A549 (cell line): ENCODE measurements at regions not wholly inside any gene's neighbourhood (a gene's known extent, or its start where the extent isn't known, plus 50 kb on each side); places are given as distances from the start of the nearest gene placed in this dataset.

ENCODE experiments used
- ATAC-seq, 2 experiments: fragments of 200-7000 bp in 1 of 2; fragments of >200 bp in 1 of 2; cut with Nextera tagmentation in 1 of 2; cut with Tn5 transposase in 1 of 2; 3 replicates each; pipeline versions ENCODE4 v1.8.0 to v1.9.1; 2018 to 2020; ENCODE audit warnings: mild to moderate bottlenecking in 1 of 2, moderate library complexity in 1 of 2
- CTCF ChIA-PET: fragments of 300-600 bp; sonication (Branson Sonifier 250); formaldehyde crosslinking; extraction: SDS; loops from one replicate; lab custom pipeline; 2021; ENCODE audit warnings: antibody characterized with exemption, inconsistent platforms; lab: Yijun Ruan, JAX
- POLR2A ChIA-PET: fragments of 350-600 bp; formaldehyde crosslinking; extraction: SDS; loops from one replicate; lab custom pipeline; 2021; ENCODE audit warnings: antibody characterized with exemption, inconsistent platforms; lab: Yijun Ruan, JAX
- DNase-seq, 2 experiments: peaks; one replicate each; pipeline versions ENCODE4 v3.0.0 to v3.0.0-alpha.2; 2011 to 2016; ENCODE audit warnings: low read depth in 1 of 2, low spot score in 1 of 2
- FAIRE-seq: peaks from 2 replicates; lab custom pipeline; 2011; peaks lifted over from hg19 to GRCh38; lab: Jason Lieb, UNC
- H3K27ac ChIP-seq, 2 experiments: fragments of >200 bp; sonication (Bioruptor Twin); formaldehyde crosslinking; 3 replicates each; pipeline ENCODE4 v1.5.1; 2016 to 2017
- H3K4me1 ChIP-seq: fragments of >200 bp; sonication (Bioruptor Twin); formaldehyde crosslinking; 3 replicates; pipeline ENCODE4 v1.6.1; 2016
- H3K4me2 ChIP-seq: fragments of >200 bp; sonication (Bioruptor Twin); formaldehyde crosslinking; 3 replicates; pipeline ENCODE4 v1.6.1; 2016
- H3K4me3 ChIP-seq: fragments of >200 bp; sonication (Bioruptor Twin); formaldehyde crosslinking; 3 replicates; pipeline ENCODE4 v1.5.1; 2016
- H3K9me3 ChIP-seq: fragments of >200 bp; sonication (Bioruptor Twin); formaldehyde crosslinking; 3 replicates; pipeline ENCODE4 v1.6.1; 2016
- CBX2 ChIP-seq: fragments of 200-600 bp; sonication (generic); IDR thresholded peaks from 2 replicates; pipeline ENCODE4 v1.6.1; 2016; ENCODE audit warnings: low read depth, mild to moderate bottlenecking, borderline replicate concordance
- CBX8 ChIP-seq: fragments of 200-600 bp; sonication (generic); IDR thresholded peaks from 2 replicates; pipeline ENCODE4 v1.6.1; 2016
- CEBPB ChIP-seq, 2 experiments: fragments of >200 bp in 1 of 2; sonication (Bioruptor Twin) in 1 of 2; formaldehyde crosslinking in 1 of 2; IDR thresholded peaks; 2 replicates each; pipeline ENCODE4 v1.6.1; 2012 to 2016
- CHD4 ChIP-seq: fragments of 200-600 bp; sonication (generic); IDR thresholded peaks from 2 replicates; pipeline ENCODE4 v1.6.1; 2016; ENCODE audit warnings: antibody characterized with exemption, mild to moderate bottlenecking, borderline replicate concordance
- E2F6 ChIP-seq: IDR thresholded peaks from 2 replicates; pipeline ENCODE4 v1.6.1; 2012; ENCODE audit warnings: low read depth, borderline replicate concordance
- EHF ChIP-seq: fragments of 250-450 bp; sonication (Bioruptor Pico); IDR thresholded peaks from 2 replicates; pipeline ENCODE4 v1.5.0; 2020; ENCODE audit warnings: mild to moderate bottlenecking
- EHMT2 ChIP-seq: fragments of 200-600 bp; sonication (generic); IDR thresholded peaks from 2 replicates; pipeline ENCODE4 v1.6.1; 2016; ENCODE audit warnings: antibody characterized with exemption, low read depth, mild to moderate bottlenecking, moderate library complexity
- ELK1 ChIP-seq: fragments of 150-350 bp; IDR thresholded peaks from 2 replicates; pipeline ENCODE4 v1.6.1; 2014; ENCODE audit warnings: low read depth, mild to moderate bottlenecking, low read length
- ESRRA ChIP-seq: fragments of 150-350 bp; IDR thresholded peaks from 2 replicates; pipeline ENCODE4 v1.6.1; 2014; ENCODE audit warnings: mild to moderate bottlenecking, low read length, borderline replicate concordance
- HMGXB4 ChIP-seq: fragments of 250-450 bp; sonication (Bioruptor Pico); IDR thresholded peaks from 2 replicates; pipeline ENCODE4 v1.5.0; 2021; ENCODE audit warnings: mild to moderate bottlenecking, moderate library complexity, borderline replicate concordance
- HOXB13 ChIP-seq: fragments of 250-450 bp; sonication (Bioruptor Pico); IDR thresholded peaks from 2 replicates; pipeline ENCODE4 v1.5.0; 2020; ENCODE audit warnings: low read depth, mild to moderate bottlenecking, moderate library complexity
- KDM5A ChIP-seq: fragments of 200-600 bp; sonication (generic); IDR thresholded peaks from 2 replicates; pipeline ENCODE4 v1.6.1; 2016; ENCODE audit warnings: antibody characterized with exemption, mild to moderate bottlenecking
- MAX ChIP-seq: IDR thresholded peaks from 2 replicates; pipeline ENCODE4 v1.6.1; 2012
- PBX3 ChIP-seq: IDR thresholded peaks from 2 replicates; pipeline ENCODE4 v1.6.1; 2012
- POLR2AphosphoS2 ChIP-seq: conservative IDR thresholded peaks from 2 replicates; pipeline ENCODE4 v1.6.1; 2012; ENCODE audit warnings: low read length, improper control_type of control experiment, inconsistent platforms
- RARB ChIP-seq: fragments of 250-450 bp; sonication (Bioruptor Pico); IDR thresholded peaks from 2 replicates; pipeline ENCODE4 v1.8.0; 2021; ENCODE audit warnings: mild to moderate bottlenecking, moderate library complexity
- RCOR1 ChIP-seq: fragments of 150-350 bp; IDR thresholded peaks from 2 replicates; pipeline ENCODE4 v1.6.1; 2014; ENCODE audit warnings: antibody characterized with exemption, low read length, low read depth
- RFX5 ChIP-seq: fragments of 450-650 bp; IDR thresholded peaks from 2 replicates; pipeline ENCODE4 v1.7.1; 2014; ENCODE audit warnings: antibody characterized with exemption, mild to moderate bottlenecking, moderate library complexity
- SMC3 ChIP-seq: fragments of >200 bp; sonication (Bioruptor Twin); formaldehyde crosslinking; IDR thresholded peaks from 3 replicates; pipeline ENCODE4 v1.6.1; 2018; ENCODE audit warnings: inconsistent platforms
- TFCP2L1 ChIP-seq: fragments of 250-450 bp; sonication (Bioruptor Pico); IDR thresholded peaks from 2 replicates; pipeline ENCODE4 v1.5.0; 2021; ENCODE audit warnings: mild to moderate bottlenecking
- USF2 ChIP-seq: fragments of 450-650 bp; IDR thresholded peaks from 2 replicates; pipeline ENCODE4 v1.6.1; 2014; ENCODE audit warnings: antibody characterized with exemption
- ZC3H11A ChIP-seq: fragments of 450-650 bp; IDR thresholded peaks from 2 replicates; pipeline ENCODE4 v1.6.1; 2014; ENCODE audit warnings: antibody characterized with exemption, mild to moderate bottlenecking
- ZFP36 ChIP-seq: fragments of 450-650 bp; IDR thresholded peaks from 2 replicates; pipeline ENCODE4 v1.6.1; 2014; ENCODE audit warnings: borderline replicate concordance; ENCODE audit not compliant: partially characterized antibody
- ZSCAN20 ChIP-seq: fragments of 250-450 bp; sonication (Bioruptor Pico); IDR thresholded peaks from 2 replicates; pipeline ENCODE4 v1.8.0; 2022; ENCODE audit warnings: mild to moderate bottlenecking, moderate library complexity
- WGBS: methylation state at CpG from one replicate; pipeline ENCODE4 v1.1.6; 2017; ENCODE audit errors: missing lambda C conversion rate; 5-methylcytosine and 5-hydroxymethylcytosine counted together

DNA sequence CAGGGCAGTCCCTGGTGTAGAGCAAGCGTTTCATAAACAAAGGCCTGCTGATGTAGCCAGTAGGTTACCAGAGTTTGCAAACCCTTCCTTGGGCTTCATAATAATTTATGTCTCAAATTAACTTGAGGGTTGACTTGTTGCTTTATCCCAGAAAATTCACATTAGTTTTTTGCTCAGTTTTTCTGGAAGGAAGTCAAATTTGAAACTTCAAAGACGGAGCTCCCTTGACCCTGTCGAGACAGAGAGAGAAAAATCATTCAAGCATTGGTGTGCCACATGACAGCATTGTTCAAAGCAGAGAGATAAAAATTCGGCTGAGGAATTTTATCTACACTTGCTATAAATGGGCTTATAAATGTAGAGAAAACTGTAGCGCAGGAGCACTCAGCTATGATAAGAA, 627.7 kb downstream of the TNS3 start:
- no peak overlapping the region for H3K4me2 ChIP-seq
- ChIA-PET POLR2A (no interaction called here), CTCF (no interaction called here)
- ATAC-seq = no peak
- H3K4me3 ChIP-seq = no peak overlapping the region
- FAIRE-seq = no peak
- H3K27ac ChIP-seq = no peak overlapping the region
- H3K4me1 ChIP-seq = no peaks in the 10 kb centered on the region
- WGBS = 33% methylated on average over 5 of the region's 5 CpGs
- no peak for DNase-seq
- TF ChIP-seq E2F6 (no peak), CEBPB (IDR thresholded peaks at IDR 0.05) (no peak)
- no peaks in the 10 kb centered on the region for H3K9me3 ChIP-seq

DNA sequence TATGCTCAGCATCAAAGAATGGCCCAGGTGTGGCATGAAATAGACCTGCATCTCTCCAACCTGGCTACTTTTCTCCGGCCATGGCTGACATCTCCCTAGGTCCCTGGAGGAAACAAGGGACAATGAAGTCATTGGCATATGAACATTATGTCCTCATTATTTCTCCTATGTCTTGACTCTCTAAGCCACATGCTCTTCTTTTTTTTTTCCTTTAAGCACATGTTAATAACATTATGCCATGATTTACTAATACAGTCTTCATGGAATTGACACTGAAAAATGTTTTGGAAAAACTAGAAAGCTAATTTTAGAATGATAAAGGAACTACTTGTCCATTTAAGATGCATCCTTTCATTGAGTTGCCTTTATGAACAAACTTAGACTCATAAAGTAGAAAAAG, 628.9 kb downstream of the TNS3 start:
- no peak for DNase-seq
- ATAC-seq = no peak
- 68% methylated on average over 1 of the region's 1 CpG for WGBS
- no peak for FAIRE-seq
- Histone ChIP-seq H3K4me2 (no peak overlapping the region), H3K27ac (no peak overlapping the region), H3K9me3 (no peaks in the 10 kb centered on the region), H3K4me3 (no peak overlapping the region), H3K4me1 (peaks cover 4% of the 10 kb centered on the region; the same call in 1 of the 3 replicates)
- POLR2A ChIA-PET = no interaction called here
- TF ChIP-seq MAX = no peak
- CTCF ChIA-PET = no interaction called here

GRCh38 chr7:46949270-46949931, 632.5 kb downstream of the TNS3 start:
- ATAC-seq = no peak
- Histone ChIP-seq H3K4me1 (peaks cover 9% of the 10 kb centered on the region; the same call in 1 of the 3 replicates), H3K9me3 (no peaks in the 10 kb centered on the region), H3K4me2 (no peak overlapping the region), H3K4me3 (no peak overlapping the region), H3K27ac (no peak overlapping the region)
- ChIA-PET POLR2A (no interaction called here), CTCF (no interaction called here)
- TF ChIP-seq RARB (CRISPR knock-in tag) (no peak), PBX3 (no peak), CBX2 (no peak), EHF (CRISPR knock-in tag) (no peak), USF2 (no peak), EHMT2 (no peak), MAX (no peak), POLR2AphosphoS2 (no peak), SMC3 (no peak), TFCP2L1 (CRISPR knock-in tag) (no peak), CBX8 (no peak), ZFP36 (no peak)
- DNase-seq = no peak
- FAIRE-seq = no peak
- WGBS = 45% methylated on average over 4 of the region's 4 CpGs

DNA sequence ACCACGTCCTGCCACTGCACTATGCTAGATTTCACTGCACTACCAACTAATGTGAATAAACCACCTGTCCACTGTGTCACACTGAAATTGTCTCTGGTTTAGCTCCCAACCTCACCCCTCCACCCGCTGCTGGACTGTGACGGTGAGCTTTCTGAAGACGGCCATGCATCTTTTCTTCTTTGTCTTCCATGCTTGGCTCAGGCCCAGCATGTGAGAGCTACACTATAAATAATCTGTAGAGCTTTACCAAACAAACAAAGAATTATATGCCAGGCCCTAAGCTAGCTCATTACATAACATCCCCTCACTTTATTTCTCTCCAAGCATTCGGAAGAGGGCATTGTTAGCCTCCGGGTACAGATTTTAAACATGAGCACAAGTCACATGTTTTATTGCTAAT, 633.2 kb downstream of the TNS3 start:
- H3K9me3 ChIP-seq = no peaks in the 10 kb centered on the region
- 79% methylated on average over 6 of the region's 6 CpGs for WGBS
- ATAC-seq (no peak), FAIRE-seq (no peak), DNase-seq (no peak)
- no peak overlapping the region for H3K4me3 ChIP-seq
- H3K27ac ChIP-seq = no peak overlapping the region
- CTCF ChIA-PET = no interaction called here
- H3K4me1 ChIP-seq = peaks cover 9% of the 10 kb centered on the region; the same call in 1 of the 3 replicates
- no peak overlapping the region for H3K4me2 ChIP-seq
- POLR2A ChIA-PET = no interaction called here
- TF ChIP-seq KDM5A (no peak), HMGXB4 (no peak), ELK1 (no peak), ZC3H11A (no peak), RCOR1 (no peak), USF2 (no peak), ESRRA (no peak), HOXB13 (CRISPR knock-in tag) (no peak), ZSCAN20 (CRISPR knock-in tag) (no peak), RFX5 (no peak), CHD4 (no peak)
